CD4-positive, alpha-beta T cell treated with Interleukin-17A for 1 hour (primary cell): ENCODE measurements at regions not wholly inside any gene's neighbourhood (a gene's known extent, or its start where the extent isn't known, plus 50 kb on each side); places are given as distances from the start of the nearest gene placed in this dataset.

Source experiments
- DNase-seq: peaks from one replicate; pipeline ENCODE4 v3.0.0-alpha.2; 2020

DNA sequence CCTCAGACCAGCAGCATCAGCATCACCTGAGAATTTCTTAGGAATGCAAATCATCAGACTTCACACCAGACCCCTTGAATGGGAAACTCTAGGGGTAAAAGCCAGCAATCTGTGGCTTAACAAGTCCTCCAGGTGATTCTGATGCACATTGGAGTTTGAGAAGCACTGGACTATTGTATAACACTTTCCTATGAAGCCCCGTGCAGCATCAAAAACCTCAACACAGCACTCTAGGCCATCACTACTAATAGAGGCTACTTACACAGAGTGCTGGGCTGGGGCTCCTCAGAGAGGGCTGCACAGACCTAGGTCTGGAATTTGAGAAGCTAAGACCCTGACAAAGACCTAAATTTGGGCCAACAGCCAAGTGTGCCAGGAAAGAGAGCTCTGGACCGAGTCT is 95.7 kb upstream of the ARAP3 start:
- DNase-seq = no peak

DNA sequence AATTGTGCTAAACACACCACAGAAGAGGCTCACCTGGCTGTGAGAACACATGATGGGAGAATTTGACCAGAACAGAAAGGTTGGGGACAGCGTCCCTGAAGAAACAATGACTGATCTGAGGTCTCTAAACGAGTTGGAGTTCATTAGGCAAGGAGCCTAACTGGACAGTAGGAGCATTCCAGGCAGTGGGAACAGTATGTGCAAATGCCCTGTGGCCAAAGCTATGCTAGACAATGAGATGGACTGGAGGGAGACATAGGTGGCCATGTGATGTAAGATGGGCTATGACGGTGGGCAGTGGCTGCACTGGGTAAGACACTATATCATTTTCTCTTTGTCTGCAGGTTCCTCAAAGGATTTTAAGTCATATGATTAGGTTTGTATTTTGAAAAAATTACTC is 95.1 kb upstream of the ARAP3 start:
- DNase-seq = no peak

- DNase-seq = no peak
Observed at GRCh38 chr5:141773779-141774562, 91.9 kb upstream of the ARAP3 start.

GRCh38 chr5:141772281-141772680 is 90.3 kb upstream of the ARAP3 start:
- no peak for DNase-seq

GRCh38 chr5:141771562-141771961 is 89.5 kb upstream of the ARAP3 start:
- DNase-seq = no peak

DNA sequence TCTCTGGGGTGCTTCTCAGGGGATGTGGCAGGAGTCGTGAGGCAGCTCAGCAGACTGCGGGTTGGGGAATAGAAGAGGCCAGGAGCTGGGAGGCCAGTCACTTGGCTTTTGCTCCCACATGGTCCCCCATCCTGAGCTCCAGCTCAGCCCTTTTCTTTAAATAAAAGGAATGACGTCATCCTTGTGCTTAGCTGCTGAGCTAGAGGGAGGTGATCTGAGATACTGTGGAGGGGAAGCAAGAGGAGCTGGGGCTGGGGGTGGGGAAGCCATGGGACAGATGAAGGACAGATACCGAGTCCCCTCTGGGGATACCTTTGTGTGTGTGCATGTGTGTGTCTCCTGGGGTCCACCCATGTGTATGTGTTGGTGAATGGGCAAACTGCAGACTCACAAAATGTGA is 89.0 kb upstream of the ARAP3 start:
- DNase-seq = no peak

- no peak for DNase-seq
Observed at GRCh38 chr5:141769671-141770070, 87.6 kb upstream of the ARAP3 start.

DNA sequence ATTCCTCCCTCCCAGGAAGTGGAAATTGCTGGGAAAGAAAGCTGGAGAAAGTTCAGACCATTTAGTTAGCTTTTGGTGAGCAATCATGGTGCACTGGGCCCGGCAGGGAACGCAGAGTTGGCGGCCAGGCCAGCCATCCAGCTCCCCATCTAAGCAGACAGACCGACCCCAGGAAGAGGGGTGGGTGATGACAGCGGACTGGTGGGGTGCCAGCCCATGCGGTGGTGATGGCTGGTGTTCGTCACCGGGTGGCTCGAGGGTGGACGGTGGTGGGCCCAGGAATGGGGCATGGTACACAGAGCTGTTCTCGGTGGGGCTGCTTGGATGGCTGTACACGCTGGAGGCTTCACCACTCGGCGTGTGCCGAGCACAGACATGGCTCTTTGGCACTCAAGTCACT is 85.6 kb upstream of the ARAP3 start:
- no peak for DNase-seq

DNA sequence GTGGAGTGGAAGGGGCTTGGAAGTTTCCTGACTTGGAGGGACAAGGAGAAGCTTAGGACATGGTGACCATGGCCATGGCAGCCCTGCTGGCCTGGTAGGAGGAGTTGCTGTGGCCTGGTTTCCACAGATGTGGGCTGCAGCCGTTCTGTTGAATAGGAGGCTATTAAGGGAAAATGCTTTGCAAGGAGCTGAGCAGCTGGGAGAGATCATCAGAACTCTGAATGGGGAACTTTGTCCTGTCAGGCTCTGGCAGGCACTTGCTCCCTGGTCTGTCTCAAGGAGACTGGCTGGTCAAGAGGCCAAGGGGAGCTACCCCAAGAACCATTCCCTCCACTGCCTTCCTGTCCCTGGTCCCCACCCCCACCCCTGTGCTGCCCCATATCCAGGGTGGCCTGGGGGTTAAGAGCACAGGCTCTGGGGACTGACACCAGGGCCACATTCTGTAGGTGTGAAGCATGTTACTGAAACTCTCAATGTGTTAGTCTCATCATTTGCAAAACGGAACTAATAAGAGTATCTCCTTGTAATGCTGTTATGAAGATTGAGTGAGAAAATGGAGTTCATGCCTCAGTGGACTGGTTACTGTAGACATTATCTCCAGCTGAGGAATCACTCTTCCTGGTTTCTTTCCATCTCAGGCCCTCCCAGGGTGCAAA is 84.0 kb upstream of the ARAP3 start:
- no peak for DNase-seq

DNA sequence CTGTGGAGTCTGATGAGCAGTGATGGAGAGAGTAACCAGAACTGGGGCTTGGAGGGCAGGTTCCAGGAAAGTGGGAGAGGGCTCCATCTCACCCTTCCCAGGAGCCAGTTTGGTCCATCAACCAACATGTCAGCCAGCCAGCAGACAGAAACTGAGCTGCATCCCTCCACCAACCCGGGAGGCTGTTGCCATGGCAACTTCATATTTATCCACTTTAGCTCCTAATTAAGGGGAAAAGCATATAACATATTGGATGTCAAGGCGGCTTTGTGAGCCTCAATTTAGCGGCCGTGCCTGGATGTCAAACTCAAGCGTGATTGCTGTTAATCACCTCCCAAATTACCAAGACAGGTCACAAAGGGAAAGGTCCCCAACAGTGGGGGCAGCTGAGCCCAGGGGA is 81.5 kb upstream of the ARAP3 start:
- no peak for DNase-seq

- no peak for DNase-seq
Observed at GRCh38 chr5:141762790-141763368, 80.8 kb upstream of the ARAP3 start.

GRCh38 chr5:141762316-141762715 is 80.3 kb upstream of the ARAP3 start:
- DNase-seq = no peak

DNA sequence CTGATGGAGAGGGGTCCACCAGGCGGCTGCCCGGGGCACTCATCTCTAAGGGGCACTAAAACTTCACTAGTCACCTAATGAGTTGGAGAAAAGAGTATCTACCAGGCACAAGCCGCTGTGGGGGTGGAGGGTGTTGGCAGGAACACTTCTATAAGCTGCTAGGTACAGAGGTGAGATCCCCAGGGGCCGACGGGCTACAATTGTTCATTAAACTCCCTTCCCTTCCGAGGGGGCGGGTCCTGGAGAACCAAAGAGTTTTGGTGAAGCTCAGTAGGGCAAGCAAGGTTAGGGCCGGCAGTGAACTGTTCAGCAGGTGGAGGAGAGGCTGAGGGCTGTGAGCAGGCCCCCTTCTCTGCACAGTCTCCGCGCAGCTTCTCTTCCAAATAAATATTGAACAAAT is 78.7 kb upstream of the ARAP3 start:
- no peak for DNase-seq

- DNase-seq = no peak
Observed at GRCh38 chr5:141760193-141760592, 78.2 kb upstream of the ARAP3 start.

DNA sequence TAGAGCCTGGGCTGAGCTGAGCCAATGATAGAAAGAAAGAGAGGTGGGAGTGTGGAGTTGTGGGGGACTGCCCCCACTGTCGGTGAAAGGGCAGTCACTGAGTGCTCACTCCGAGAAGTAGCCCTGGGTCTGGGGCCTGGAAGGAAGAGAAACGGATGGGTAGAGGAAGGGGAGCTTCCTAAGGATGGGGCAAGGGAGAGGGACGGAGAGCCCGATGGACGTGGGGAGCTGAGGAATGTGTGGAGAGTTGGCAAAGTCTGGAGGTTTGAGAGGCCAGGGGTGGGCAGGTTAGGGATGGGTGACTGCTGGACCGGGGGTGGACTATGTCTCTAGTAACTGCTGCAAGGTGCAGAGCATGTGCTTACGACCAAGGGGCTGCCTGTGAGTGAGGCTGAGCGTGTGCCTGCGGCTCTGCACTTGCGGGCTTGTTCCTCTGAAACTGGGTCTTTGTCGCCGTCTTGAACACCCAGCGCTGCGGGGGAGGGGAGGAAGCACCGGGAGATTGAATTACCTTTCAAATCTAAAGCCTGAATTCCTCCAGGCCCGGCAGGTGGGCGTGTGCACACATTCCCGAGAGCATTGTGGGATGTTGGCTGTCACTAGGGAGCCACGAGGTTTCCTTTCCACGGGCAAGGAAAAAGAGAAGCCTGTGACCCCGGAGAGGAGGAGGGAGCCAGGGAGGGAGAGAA is 76.4 kb upstream of the ARAP3 start:
- DNase-seq = no peak

DNA sequence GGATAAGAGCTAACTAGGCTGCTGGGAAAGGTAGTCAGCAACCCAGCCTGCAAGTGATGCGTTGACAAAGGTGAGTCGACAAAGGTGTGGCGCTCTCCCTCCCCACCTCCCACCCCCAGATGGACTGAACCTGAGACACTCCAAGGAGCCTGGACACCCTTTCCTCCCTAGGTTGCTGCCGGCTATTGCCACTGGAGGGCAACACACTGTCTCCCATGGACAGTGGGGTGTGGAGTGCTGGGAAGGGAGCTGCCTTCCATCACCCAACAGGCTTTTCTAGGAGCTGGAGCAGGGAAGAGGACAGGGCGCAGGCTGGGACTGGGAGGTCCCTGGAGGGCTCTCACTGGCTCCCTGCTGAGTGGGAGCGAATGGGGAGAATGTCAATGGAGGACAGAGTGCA is 75.4 kb upstream of the ARAP3 start:
- no peak for DNase-seq

GRCh38 chr5:141756196-141756595 is 74.2 kb upstream of the ARAP3 start:
- no peak for DNase-seq

- DNase-seq = no peak
Observed at GRCh38 chr5:141753971-141754713, 72.1 kb upstream of the ARAP3 start.

DNA sequence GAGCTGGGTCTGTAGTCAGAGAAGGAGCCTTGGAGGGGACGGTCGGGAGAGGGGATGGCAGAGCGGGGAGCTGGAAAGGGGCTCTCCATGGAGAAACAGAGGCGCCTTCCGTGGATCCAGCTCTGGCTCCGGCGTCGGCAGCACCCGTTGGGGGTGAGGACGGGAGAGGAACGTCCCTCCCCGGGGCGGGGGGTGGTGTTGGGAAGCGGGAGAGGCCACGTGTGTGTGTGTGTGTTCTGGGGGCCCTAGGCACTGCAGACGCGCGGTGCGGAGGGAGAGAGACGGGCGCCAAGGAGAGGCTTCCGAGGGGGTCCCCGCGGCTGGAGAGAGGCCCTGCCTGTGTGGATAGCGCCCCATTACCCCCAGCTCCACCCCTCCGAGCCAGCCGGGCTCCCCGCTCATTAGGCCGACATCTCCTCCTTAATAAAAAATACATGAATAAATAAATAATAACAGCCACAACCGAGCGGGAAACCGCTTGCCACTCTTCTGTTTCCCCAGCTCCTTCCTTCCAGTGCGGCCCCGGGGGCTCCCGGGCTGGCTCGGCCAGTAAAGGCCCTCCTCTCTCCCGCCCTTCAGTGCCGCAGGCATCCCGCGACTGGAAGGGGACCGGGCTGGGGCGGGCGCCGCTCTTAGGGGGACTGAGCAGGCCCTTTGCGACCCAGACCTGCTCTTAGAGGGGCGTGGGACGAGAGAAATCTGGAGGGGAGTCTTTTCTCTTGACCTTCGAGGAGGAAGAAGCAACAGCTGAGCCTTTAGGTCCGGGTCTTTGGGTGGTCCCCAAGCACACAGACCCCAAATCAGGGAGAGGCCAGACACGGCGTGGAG is 71.3 kb upstream of the ARAP3 start:
- no peak for DNase-seq

GRCh38 chr5:141747152-141748141 is 65.4 kb upstream of the ARAP3 start:
- DNase-seq = no peak

DNA sequence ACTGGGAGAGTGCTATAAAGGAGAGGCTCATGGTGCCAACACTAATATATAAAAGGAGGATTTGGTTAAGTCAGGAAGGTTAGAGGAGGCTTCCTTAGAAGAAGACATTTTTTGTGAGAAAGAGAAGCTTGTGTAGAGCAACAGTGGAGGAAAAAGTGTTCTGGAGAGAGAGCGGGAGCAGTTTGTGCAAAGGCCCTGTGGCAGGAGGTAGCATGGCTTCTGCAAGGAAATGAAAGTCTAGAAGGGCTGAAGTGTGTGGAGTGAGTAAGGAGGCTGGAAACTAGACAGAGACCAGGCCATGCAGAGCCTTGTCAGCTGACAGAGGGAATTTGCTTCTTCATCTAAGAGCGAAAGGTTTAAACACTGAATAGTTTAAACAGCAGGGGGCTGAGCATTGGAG is 64.4 kb upstream of the ARAP3 start:
- no peak for DNase-seq
